SKM-1 (cell line): ENCODE measurements at regions not wholly inside any gene's neighbourhood (a gene's known extent, or its start where the extent isn't known, plus 50 kb on each side); places are given as distances from the start of the nearest gene placed in this dataset.

Experiments
- DNase-seq: peaks from one replicate; lab custom pipeline; 2025; ENCODE audit not compliant: unreplicated experiment; lab: John Stamatoyannopoulos, UW

GRCh38 chr6:40274058-40274457 is 313.1 kb downstream of the LRFN2 start:
- DNase-seq, result no peak

GRCh38 chr6:40268614-40269013 is 318.6 kb downstream of the LRFN2 start:
- DNase-seq, result no peak

GRCh38 chr6:40268166-40268565 is 319.0 kb downstream of the LRFN2 start:
- no peak for DNase-seq

- no peak for DNase-seq
Measured at GRCh38 chr6:40265615-40266014, 321.5 kb downstream of the LRFN2 start.

- no peak for DNase-seq
Measured at GRCh38 chr6:40263970-40264369, 323.2 kb downstream of the LRFN2 start.

GRCh38 chr6:40262363-40262762 is 324.8 kb downstream of the LRFN2 start:
- no peak for DNase-seq

- no peak for DNase-seq
Measured at GRCh38 chr6:40258531-40258930, 324.3 kb upstream of the MOCS1 start.

- DNase-seq, result no peak
Measured at GRCh38 chr6:40256831-40257230, 322.6 kb upstream of the MOCS1 start.

- DNase-seq, result no peak
Measured at GRCh38 chr6:40256224-40256623, 322.0 kb upstream of the MOCS1 start.

GRCh38 chr6:40253420-40253819 is 319.2 kb upstream of the MOCS1 start:
- DNase-seq, result no peak

GRCh38 chr6:40252531-40253258 is 318.4 kb upstream of the MOCS1 start:
- DNase-seq, result no peak

- no peak for DNase-seq
Measured at GRCh38 chr6:40251637-40252300, 317.5 kb upstream of the MOCS1 start.

- DNase-seq, result no peak
Measured at GRCh38 chr6:40249935-40250334, 315.7 kb upstream of the MOCS1 start.

GRCh38 chr6:40247516-40248115 is 313.4 kb upstream of the MOCS1 start:
- no peak for DNase-seq

GRCh38 chr6:40244699-40245098 is 310.4 kb upstream of the MOCS1 start:
- DNase-seq, result no peak

GRCh38 chr6:40232698-40233097 is 298.4 kb upstream of the MOCS1 start:
- DNase-seq, result no peak

GRCh38 chr6:40227735-40228134 is 293.5 kb upstream of the MOCS1 start:
- DNase-seq, result no peak

GRCh38 chr6:40222354-40222753 is 288.1 kb upstream of the MOCS1 start:
- no peak for DNase-seq

- DNase-seq, result no peak
Measured at GRCh38 chr6:40219799-40220198, 285.5 kb upstream of the MOCS1 start.

GRCh38 chr6:40210628-40211056 is 276.4 kb upstream of the MOCS1 start:
- no peak for DNase-seq

GRCh38 chr6:40205801-40206200 is 271.5 kb upstream of the MOCS1 start:
- DNase-seq, result no peak

GRCh38 chr6:40205004-40205403 is 270.7 kb upstream of the MOCS1 start:
- no peak for DNase-seq
